BJ (cell line): ENCODE measurements at regions not wholly inside any gene's neighbourhood (a gene's known extent, or its start where the extent isn't known, plus 50 kb on each side); places are given as distances from the start of the nearest gene placed in this dataset.
"Not testable (repeated sequence)": the region's sequence is repeated elsewhere in the genome, so short reads cannot be mapped to it uniquely, and the experiment has no call there.

ENCODE experiments used
- CTCF ChIA-PET: fragments of 350-600 bp; formaldehyde crosslinking; extraction: SDS; loops from one replicate; lab custom pipeline; 2021; ENCODE audit warnings: antibody characterized with exemption, inconsistent platforms; lab: Yijun Ruan, JAX
- POLR2A ChIA-PET: fragments of 300-600 bp; sonication (Branson Sonifier 250); formaldehyde crosslinking; extraction: SDS; loops from one replicate; lab custom pipeline; 2021; ENCODE audit warnings: antibody characterized with exemption; lab: Charles Lee
- DNase-seq: peaks from one replicate; pipeline ENCODE4 v3.0.0-alpha.2; 2011; ENCODE audit warnings: low read depth
- H3K27me3 ChIP-seq: 2 replicates; pipeline ENCODE4 v1.6.0; 2011; ENCODE audit warnings: low read length; ENCODE audit not compliant: control insufficient read depth, insufficient read depth
- H3K36me3 ChIP-seq: 2 replicates; pipeline ENCODE4 v1.5.1; 2011; ENCODE audit warnings: low read length; ENCODE audit not compliant: control insufficient read depth, insufficient read depth
- H3K4me3 ChIP-seq: 2 replicates; pipeline ENCODE4 v1.5.1; 2011; ENCODE audit warnings: low read depth, mild to moderate bottlenecking, control low read depth, low read length
- TF ChIP-seq, protein P1 (sequence below): IDR thresholded peaks from 2 replicates; pipeline ENCODE4 v1.5.1; 2011; ENCODE audit warnings: low read depth, mild to moderate bottlenecking, control low read depth, inconsistent platforms, low read length, moderate library complexity; ENCODE audit not compliant: insufficient read depth

DNA sequence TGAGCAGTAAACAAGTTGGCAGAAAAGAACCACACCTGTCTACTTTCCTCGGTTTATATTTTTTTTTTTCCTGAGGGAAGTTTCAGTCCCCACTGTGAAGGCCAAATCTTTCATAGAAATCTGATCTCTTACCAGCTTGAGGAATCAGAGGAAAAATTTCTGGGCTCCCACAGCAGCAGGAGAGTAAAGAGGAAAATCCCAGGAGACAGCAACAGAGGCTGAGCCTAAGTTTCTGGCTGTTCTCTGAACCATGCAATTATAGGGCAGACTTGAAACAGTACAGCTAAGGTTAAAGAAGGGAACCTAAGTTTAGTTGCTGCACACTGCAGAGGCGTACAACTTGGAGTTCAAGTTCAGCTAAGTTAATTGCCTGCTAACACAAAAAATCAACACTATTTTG is 1090.9 kb upstream of the INTU start:
- ChIA-PET POLR2A (no interaction called here), CTCF (interaction anchor here (0.6 kb wide), 1 partner anchor 621 kb away, joined by 5 read pairs; no protein-coding TSS in a partner anchor)
- H3K4me3 ChIP-seq = no peak overlapping the region
- TF ChIP-seq, protein P1, sequence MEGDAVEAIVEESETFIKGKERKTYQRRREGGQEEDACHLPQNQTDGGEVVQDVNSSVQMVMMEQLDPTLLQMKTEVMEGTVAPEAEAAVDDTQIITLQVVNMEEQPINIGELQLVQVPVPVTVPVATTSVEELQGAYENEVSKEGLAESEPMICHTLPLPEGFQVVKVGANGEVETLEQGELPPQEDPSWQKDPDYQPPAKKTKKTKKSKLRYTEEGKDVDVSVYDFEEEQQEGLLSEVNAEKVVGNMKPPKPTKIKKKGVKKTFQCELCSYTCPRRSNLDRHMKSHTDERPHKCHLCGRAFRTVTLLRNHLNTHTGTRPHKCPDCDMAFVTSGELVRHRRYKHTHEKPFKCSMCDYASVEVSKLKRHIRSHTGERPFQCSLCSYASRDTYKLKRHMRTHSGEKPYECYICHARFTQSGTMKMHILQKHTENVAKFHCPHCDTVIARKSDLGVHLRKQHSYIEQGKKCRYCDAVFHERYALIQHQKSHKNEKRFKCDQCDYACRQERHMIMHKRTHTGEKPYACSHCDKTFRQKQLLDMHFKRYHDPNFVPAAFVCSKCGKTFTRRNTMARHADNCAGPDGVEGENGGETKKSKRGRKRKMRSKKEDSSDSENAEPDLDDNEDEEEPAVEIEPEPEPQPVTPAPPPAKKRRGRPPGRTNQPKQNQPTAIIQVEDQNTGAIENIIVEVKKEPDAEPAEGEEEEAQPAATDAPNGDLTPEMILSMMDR = no peak
- no peaks in the 10 kb centered on the region for H3K27me3 ChIP-seq
- no peak for DNase-seq
- H3K36me3 ChIP-seq = no peaks in the 10 kb centered on the region

DNA sequence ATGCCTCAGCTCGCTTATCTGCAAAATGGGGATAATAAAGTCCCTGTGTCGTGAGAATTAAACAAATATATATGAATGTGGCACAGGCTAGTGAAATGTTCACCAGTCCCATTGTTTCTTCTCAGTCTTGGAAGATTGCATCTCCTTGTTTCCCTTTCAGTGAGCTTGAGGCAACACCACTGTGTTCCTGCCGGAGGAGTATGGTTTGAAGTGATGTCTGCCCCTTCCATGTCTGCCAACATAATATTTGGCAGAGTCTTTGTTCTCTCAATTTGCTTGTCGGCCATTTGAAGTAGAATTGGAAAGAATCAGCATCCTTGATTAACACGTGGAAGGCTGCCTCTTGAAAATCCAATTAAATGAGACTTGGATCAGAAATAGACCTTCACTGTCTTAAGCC is 1088.5 kb upstream of the INTU start:
- Histone ChIP-seq H3K36me3 (no peaks in the 10 kb centered on the region), H3K4me3 (no peak overlapping the region), H3K27me3 (no peaks in the 10 kb centered on the region)
- TF ChIP-seq, protein P1 = no peak
- no peak for DNase-seq
- ChIA-PET CTCF (no interaction called here), POLR2A (no interaction called here)

DNA sequence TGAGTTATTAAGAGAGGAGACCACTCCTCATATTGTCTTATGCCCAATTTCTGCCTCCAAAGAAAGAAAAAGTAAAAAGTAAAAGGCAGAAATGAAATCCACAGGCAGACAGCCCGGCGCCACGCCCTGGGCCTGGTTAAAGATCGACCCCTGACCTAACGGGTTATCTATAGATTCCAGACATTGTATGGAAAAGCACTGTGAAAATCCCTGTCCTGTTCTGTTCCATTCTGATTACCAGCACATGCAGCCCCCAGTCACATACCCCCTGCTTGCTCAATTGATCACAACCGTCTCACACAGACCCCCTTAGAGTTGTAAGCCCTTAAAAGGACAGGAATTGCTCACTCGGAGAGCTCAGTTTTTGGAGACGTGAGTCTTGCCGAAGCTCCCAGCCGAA is 1086.6 kb upstream of the INTU start:
- CTCF ChIA-PET = interaction anchor here (1.2 kb wide), 1 partner anchor 30 kb away, joined by 3 read pairs; no protein-coding TSS in a partner anchor
- DNase-seq, H3K4me3 ChIP-seq, H3K27me3 ChIP-seq, H3K36me3 ChIP-seq, POLR2A ChIA-PET: not testable (repeated sequence)

DNA sequence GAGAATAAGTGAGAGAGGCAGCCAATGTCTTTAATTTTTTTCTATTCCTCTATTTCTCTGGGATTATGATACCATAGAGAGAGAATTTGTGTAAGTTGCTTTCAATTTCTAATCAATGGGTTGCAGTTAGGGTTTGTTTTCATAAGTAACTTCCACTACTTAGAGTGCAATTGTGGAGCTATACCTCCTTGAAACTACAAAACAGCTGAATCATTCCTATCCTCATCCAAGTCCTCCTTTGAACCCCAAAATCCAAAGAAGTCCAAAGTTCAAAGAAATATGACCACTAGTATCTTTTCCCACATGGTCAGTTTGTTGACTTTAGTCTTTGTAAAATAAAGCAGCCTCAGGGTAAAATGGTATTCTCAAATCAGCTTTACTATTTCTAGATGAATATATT is 1085.4 kb upstream of the INTU start:
- Histone ChIP-seq H3K36me3 (no peaks in the 10 kb centered on the region), H3K4me3 (no peak overlapping the region), H3K27me3 (no peaks in the 10 kb centered on the region)
- DNase-seq = no peak
- CTCF ChIA-PET = interaction anchor here (1.2 kb wide), 1 partner anchor 31 kb away, joined by 3 read pairs; no protein-coding TSS in a partner anchor
- POLR2A ChIA-PET = no interaction called here
- TF ChIP-seq, protein P1 = no peak

DNA sequence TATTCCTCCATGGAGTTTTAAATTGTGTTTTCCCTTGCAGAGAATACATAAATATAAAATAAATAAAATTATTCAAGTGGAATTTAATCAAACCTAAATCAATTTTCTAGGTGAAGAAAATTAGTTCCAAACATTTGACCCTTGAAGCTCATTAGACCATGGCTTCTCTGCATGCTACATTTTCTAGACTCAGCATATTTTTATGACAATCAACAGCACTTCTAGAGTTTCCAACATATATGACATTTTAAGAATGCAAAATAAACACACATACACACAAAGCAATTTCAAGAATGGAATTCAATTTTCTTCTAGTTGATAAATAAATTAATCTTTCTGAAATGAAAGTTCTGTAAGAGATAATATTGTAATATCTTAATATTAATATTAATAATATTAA is 1083.9 kb upstream of the INTU start:
- Histone ChIP-seq H3K27me3 (no peaks in the 10 kb centered on the region), H3K36me3 (no peaks in the 10 kb centered on the region), H3K4me3 (no peak overlapping the region)
- no peak for DNase-seq
- TF ChIP-seq, protein P1 = no peak
- POLR2A ChIA-PET = no interaction called here
- CTCF ChIA-PET = no interaction called here

DNA sequence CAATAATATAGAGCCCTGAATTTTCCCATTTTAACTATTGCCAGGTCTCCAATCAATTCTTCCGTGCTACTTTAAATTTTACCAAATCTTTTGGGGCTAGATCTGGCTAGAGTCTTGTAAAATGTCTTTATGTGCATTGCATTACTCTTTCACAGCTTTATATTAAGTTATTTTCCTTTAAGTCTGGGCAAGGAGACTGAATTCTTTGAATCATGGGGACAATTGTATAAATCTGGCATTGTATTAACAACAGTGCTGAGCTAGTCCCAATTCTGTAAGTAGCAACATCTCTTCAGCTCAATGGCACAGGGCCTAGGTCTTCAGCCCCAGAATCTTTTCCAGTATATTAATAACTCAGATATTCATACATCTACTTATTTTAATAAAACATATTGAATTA is 1080.4 kb upstream of the INTU start:
- TF ChIP-seq, protein P1 = no peak
- H3K27me3 ChIP-seq = no peaks in the 10 kb centered on the region
- H3K4me3 ChIP-seq = no peak overlapping the region
- ChIA-PET POLR2A (no interaction called here), CTCF (interaction anchor here (0.6 kb wide), 1 partner anchor 458 kb away, joined by 3 read pairs; no protein-coding TSS in a partner anchor)
- no peaks in the 10 kb centered on the region for H3K36me3 ChIP-seq
- DNase-seq = no peak
